HepG2 (cell line): ENCODE measurements at regions not wholly inside any gene's neighbourhood (a gene's known extent, or its start where the extent isn't known, plus 50 kb on each side); places are given as distances from the start of the nearest gene placed in this dataset.

ENCODE experiments used
- ATAC-seq: fragments of 200-7000 bp; cut with Tn5 transposase; 3 replicates; pipeline ENCODE4 v1.9.1; 2020; ENCODE audit warnings: mild to moderate bottlenecking, moderate library complexity
- BruUV-seq: library from RNA; stranded (reverse); fragments of 400-500 nt; replicated peaks from 2 replicates; lab custom pipeline; 2021; lab: Mats Ljungman, UMichigan
- CTCF ChIA-PET: fragments of 300-600 bp; formaldehyde crosslinking; extraction: SDS; loops from one replicate; lab custom pipeline; 2021; ENCODE audit warnings: low total read pairs, inconsistent platforms, low intra/inter-chr PET ratio; lab: Yijun Ruan, JAX
- POLR2A ChIA-PET: fragments of 350-600 bp; sonication (Branson Sonifier 250); formaldehyde crosslinking; loops from one replicate; lab custom pipeline; 2020; ENCODE audit warnings: antibody characterized with exemption, inconsistent platforms; lab: Yijun Ruan, JAX
- DNase-seq: peaks from one replicate; pipeline ENCODE4 v3.0.0-alpha.2; 2015; ENCODE audit warnings: low spot score
- FAIRE-seq: peaks from 3 replicates; lab custom pipeline; 2011; peaks lifted over from hg19 to GRCh38; lab: Jason Lieb, UNC
- H2AFZ ChIP-seq: one replicate; pipeline ENCODE4 v1.6.1; 2011; ENCODE audit warnings: low read length, inconsistent platforms
- H3K27ac ChIP-seq: fragments of 300-600 bp; 3 replicates; pipeline ENCODE4 v1.8.0; 2011; ENCODE audit warnings: mixed run types, mild to moderate bottlenecking, mixed read lengths, low read length, inconsistent platforms; ENCODE audit not compliant: insufficient read depth; ENCODE audit errors: extremely low read length
- H3K27me3 ChIP-seq, 2 experiments: fragments of 200-600 bp in 1 of 2; 2 replicates in 1 of 2; 3 replicates in 1 of 2; pipeline versions ENCODE4 v1.6.0 to v1.8.0; 2011; ENCODE audit warnings: low read length in 2 of 2, mild to moderate bottlenecking in 2 of 2, moderate library complexity in 2 of 2, inconsistent platforms in 1 of 2; ENCODE audit not compliant: insufficient read depth in 2 of 2, control insufficient read depth in 1 of 2
- H3K36me3 ChIP-seq, 2 experiments: fragments of 200-600 bp in 1 of 2; replicated peaks in 1 of 2; 2 replicates in 1 of 2; 3 replicates in 1 of 2; pipeline versions ENCODE4 v1.5.1 to v1.8.0; 2011; ENCODE audit warnings: low read length in 2 of 2, inconsistent platforms in 1 of 2; ENCODE audit not compliant: insufficient read depth in 2 of 2, control insufficient read depth in 1 of 2
- H3K4me1 ChIP-seq: 2 replicates; pipeline ENCODE4 v1.5.1; 2012; ENCODE audit warnings: low read length, inconsistent platforms; ENCODE audit not compliant: insufficient read depth
- H3K4me2 ChIP-seq: 2 replicates; pipeline ENCODE4 v1.6.0; 2011; ENCODE audit warnings: low read depth, low read length, inconsistent platforms
- H3K4me3 ChIP-seq, 3 experiments: fragments of 200-600 bp in 1 of 3; sonication (generic), shearing (Covaris generic) in 1 of 3; replicated peaks in 1 of 3; 2 replicates each; pipeline ENCODE4 v1.5.1; 2011 to 2016; ENCODE audit warnings: low read length in 3 of 3, inconsistent platforms in 2 of 3, low read depth in 2 of 3, mild to moderate bottlenecking in 2 of 3, control low read depth in 1 of 3, mixed read lengths in 1 of 3; ENCODE audit not compliant: insufficient read depth in 1 of 3
- H3K79me2 ChIP-seq: one replicate; pipeline ENCODE4 v1.6.1; 2011; ENCODE audit warnings: low read length, inconsistent platforms; ENCODE audit not compliant: insufficient read depth
- H3K9ac ChIP-seq: 2 replicates; pipeline ENCODE4 v1.6.0; 2011; ENCODE audit warnings: mild to moderate bottlenecking, low read depth, low read length, inconsistent platforms; ENCODE audit not compliant: insufficient read depth
- H3K9me3 ChIP-seq: 2 replicates; pipeline ENCODE4 v1.5.1; 2012; ENCODE audit warnings: mild to moderate bottlenecking, low read length
- H4K20me1 ChIP-seq: 2 replicates; pipeline ENCODE4 v1.6.0; 2011; ENCODE audit warnings: inconsistent platforms, mild to moderate bottlenecking, low read length, moderate library complexity; ENCODE audit not compliant: insufficient read depth
- CERS6 ChIP-seq: sonication (generic); formaldehyde crosslinking; IDR thresholded peaks from 2 replicates; pipeline ENCODE4 v1.5.0; 2020; ENCODE audit warnings: missing genetic modification reagents
- CHCHD3 ChIP-seq: sonication (generic); formaldehyde crosslinking; IDR thresholded peaks from 2 replicates; pipeline ENCODE4 v1.8.0; 2022; ENCODE audit warnings: mild to moderate bottlenecking, missing genetic modification reagents, moderate library complexity
- DNMT1 ChIP-seq: sonication (generic); formaldehyde crosslinking; IDR thresholded peaks from 2 replicates; pipeline ENCODE4 v1.5.1; 2020; ENCODE audit warnings: mild to moderate bottlenecking, missing genetic modification reagents
- MED1 ChIP-seq: sonication (generic); formaldehyde crosslinking; IDR thresholded peaks from 2 replicates; pipeline ENCODE4 v1.4.0; 2020; ENCODE audit warnings: missing genetic modification reagents
- MXD3 ChIP-seq: IDR thresholded peaks from 2 replicates; pipeline ENCODE4 v1.6.1; 2016; ENCODE audit warnings: mild to moderate bottlenecking, missing biosample characterization, missing genetic modification reagents
- YEATS2 ChIP-seq: sonication (generic); formaldehyde crosslinking; IDR thresholded peaks from 2 replicates; pipeline ENCODE4 v1.4.0; 2020; ENCODE audit warnings: missing genetic modification reagents, borderline replicate concordance
- ZEB1 ChIP-seq: IDR thresholded peaks from 2 replicates; pipeline ENCODE4 v1.6.1; 2012; ENCODE audit warnings: mild to moderate bottlenecking, low read depth, inconsistent platforms; ENCODE audit not compliant: insufficient replicate concordance
- ZGPAT ChIP-seq: IDR thresholded peaks from 2 replicates; pipeline ENCODE4 v1.6.1; 2016; ENCODE audit warnings: mild to moderate bottlenecking
- ZIK1 ChIP-seq: sonication (generic); formaldehyde crosslinking; IDR thresholded peaks from 2 replicates; pipeline ENCODE4 v1.5.0; 2020; ENCODE audit warnings: mild to moderate bottlenecking, low read depth, missing genetic modification reagents, borderline replicate concordance
- ZNF343 ChIP-seq: sonication (generic); formaldehyde crosslinking; IDR thresholded peaks from 2 replicates; pipeline ENCODE4 v1.4.0; 2020; ENCODE audit warnings: mild to moderate bottlenecking, missing genetic modification reagents
- ZNF670 ChIP-seq: sonication (generic); formaldehyde crosslinking; IDR thresholded peaks from 2 replicates; pipeline ENCODE4 v1.8.0; 2022; ENCODE audit warnings: mild to moderate bottlenecking, missing genetic modification reagents, borderline replicate concordance
- ZNF687 ChIP-seq: sonication (generic); formaldehyde crosslinking; IDR thresholded peaks from 2 replicates; pipeline ENCODE4 v1.5.1; 2020; ENCODE audit warnings: mild to moderate bottlenecking, missing genetic modification reagents, moderate library complexity
- ZNF746 ChIP-seq: sonication (generic); formaldehyde crosslinking; IDR thresholded peaks from 2 replicates; pipeline ENCODE4 v1.8.0; 2022; ENCODE audit warnings: mild to moderate bottlenecking, missing genetic modification reagents
- WGBS: methylation state at CpG from one replicate; pipeline ENCODE4 v1.1.6; 2017; ENCODE audit warnings: low lambda C conversion rate; 5-methylcytosine and 5-hydroxymethylcytosine counted together
- in situ Hi-C: cut with HindIII; loops from 2 replicates; pipeline ENCODE4 v1.10.0; 2017; ENCODE audit warnings: low pct_unique_long_range_greater_than_20kb; ENCODE audit not compliant: extremely low pct_ligation_motif_present
- intact Hi-C: fragments of 100-400 bp; cut with micrococcal nuclease; formaldehyde crosslinking; loops from one replicate; pipeline ENCODE4 v1.10.0; 2022; ENCODE audit not compliant: unreplicated experiment
- TF ChIP-seq, protein P1 (sequence below): sonication (generic); formaldehyde crosslinking; IDR thresholded peaks from 2 replicates; pipeline ENCODE4 v1.4.0; 2020; ENCODE audit warnings: missing genetic modification reagents
- TF ChIP-seq, protein P2 (sequence below): sonication (generic); formaldehyde crosslinking; IDR thresholded peaks from 2 replicates; pipeline ENCODE4 v1.4.0; 2020; ENCODE audit warnings: low read depth, mild to moderate bottlenecking, missing genetic modification reagents

DNA sequence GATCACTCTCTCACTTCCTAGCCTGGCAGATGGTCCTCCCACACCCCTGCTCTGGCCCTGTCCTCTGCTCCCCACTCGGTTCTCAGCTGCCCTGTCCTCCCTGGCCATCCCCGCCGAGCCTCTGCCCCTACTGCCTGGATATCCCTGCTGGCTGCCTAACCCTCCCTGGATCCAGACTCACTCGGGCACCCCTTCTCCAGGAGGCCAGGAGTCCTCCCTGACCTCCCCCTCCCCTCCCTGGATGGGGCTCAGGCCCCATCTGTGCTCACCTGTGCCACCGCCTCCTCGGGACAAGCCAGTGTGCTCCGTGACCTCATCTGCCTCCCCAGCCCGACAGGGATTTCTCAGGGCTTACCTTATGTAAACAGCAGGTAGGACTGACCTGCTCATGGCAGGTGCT is 406.1 kb downstream of the TCERG1L start:
- H4K20me1 ChIP-seq: no peaks in the 10 kb centered on the region
- no peak for ATAC-seq
- intact Hi-C loops (no loop called here), in situ Hi-C loops (no loop called here)
- ChIA-PET CTCF (no interaction called here), POLR2A (no interaction called here)
- H3K27ac ChIP-seq: no peak overlapping the region
- H3K4me2 ChIP-seq: no peak overlapping the region
- BruUV-seq: no TSS peak
- no peak overlapping the region for H2AFZ ChIP-seq
- H3K9ac ChIP-seq: no peak overlapping the region
- FAIRE-seq: no peak
- no peaks in the 10 kb centered on the region for H3K9me3 ChIP-seq
- H3K36me3 ChIP-seq: no peaks in the 10 kb centered on the region
- DNase-seq: no peak
- no peak overlapping the region for H3K4me3 ChIP-seq
- peaks cover 0 to 11% of the 10 kb centered on the region in 2 experiments; a peak in 1 of 5 replicates for H3K27me3 ChIP-seq
- no peaks in the 10 kb centered on the region for H3K79me2 ChIP-seq
- 3% methylated on average over 8 of the region's 8 CpGs for WGBS
- no peaks in the 10 kb centered on the region for H3K4me1 ChIP-seq
- TF ChIP-seq MXD3 (no peak), ZNF343 (CRISPR knock-in tag) (no peak), MED1 (CRISPR knock-in tag) (no peak), DNMT1 (CRISPR knock-in tag) (no peak), ZGPAT (CRISPR knock-in tag) (no peak), YEATS2 (CRISPR knock-in tag) (no peak), CHCHD3 (CRISPR knock-in tag) (no peak), ZNF746 (CRISPR knock-in tag) (no peak), ZNF687 (CRISPR knock-in tag) (no peak), ZNF670 (CRISPR knock-in tag) (no peak), ZEB1 (no peak), ZIK1 (CRISPR knock-in tag) (no peak), CERS6 (CRISPR knock-in tag) (no peak)
- TF ChIP-seq, protein P1, sequence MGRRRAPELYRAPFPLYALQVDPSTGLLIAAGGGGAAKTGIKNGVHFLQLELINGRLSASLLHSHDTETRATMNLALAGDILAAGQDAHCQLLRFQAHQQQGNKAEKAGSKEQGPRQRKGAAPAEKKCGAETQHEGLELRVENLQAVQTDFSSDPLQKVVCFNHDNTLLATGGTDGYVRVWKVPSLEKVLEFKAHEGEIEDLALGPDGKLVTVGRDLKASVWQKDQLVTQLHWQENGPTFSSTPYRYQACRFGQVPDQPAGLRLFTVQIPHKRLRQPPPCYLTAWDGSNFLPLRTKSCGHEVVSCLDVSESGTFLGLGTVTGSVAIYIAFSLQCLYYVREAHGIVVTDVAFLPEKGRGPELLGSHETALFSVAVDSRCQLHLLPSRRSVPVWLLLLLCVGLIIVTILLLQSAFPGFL (CRISPR knock-in tag): no peak
- TF ChIP-seq, protein P2, sequence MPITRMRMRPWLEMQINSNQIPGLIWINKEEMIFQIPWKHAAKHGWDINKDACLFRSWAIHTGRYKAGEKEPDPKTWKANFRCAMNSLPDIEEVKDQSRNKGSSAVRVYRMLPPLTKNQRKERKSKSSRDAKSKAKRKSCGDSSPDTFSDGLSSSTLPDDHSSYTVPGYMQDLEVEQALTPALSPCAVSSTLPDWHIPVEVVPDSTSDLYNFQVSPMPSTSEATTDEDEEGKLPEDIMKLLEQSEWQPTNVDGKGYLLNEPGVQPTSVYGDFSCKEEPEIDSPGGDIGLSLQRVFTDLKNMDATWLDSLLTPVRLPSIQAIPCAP (CRISPR knock-in tag): no peak
